ENCODE measurements at regions not wholly inside any gene's neighbourhood (a gene's known extent, or its start where the extent isn't known, plus 50 kb on each side); places are given as distances from the start of the nearest gene placed in this dataset.

- ChIA-PET CTCF (interaction anchor here (0.6 to 2.3 kb wide), 4 partner anchors 23 to 1016 kb away, joined by 3 to 7 read pairs (median 4); no protein-coding TSS in a partner anchor), POLR2A (interaction anchor here (1.1 kb wide), 1 partner anchor 195 kb away, joined by 4 read pairs; the partner anchor contains the start of gene BCL6)
- intact Hi-C loops (cut with micrococcal nuclease), result no loop called here
- Mint-ChIP-seq H3K4me1 (ENCODE audit: low read depth) (peaks cover 20% of the 10 kb centered on the region), H3K4me3 (no peak overlapping the region), H3K27ac (no peak overlapping the region), H3K27me3 (peaks cover 1% of the 10 kb centered on the region), H3K36me3 (no peaks in the 10 kb centered on the region), H3K9me3 (no peaks in the 10 kb centered on the region)
- no peak for DNase-seq
Measured at GRCh38 chr3:187939891-187940290, 194.6 kb upstream of the BCL6 start.

- POLR2A ChIA-PET, result interaction anchor here (1.2 to 1.4 kb wide), 2 partner anchors 14 to 15 kb away, joined by 3 read pairs; no protein-coding TSS in a partner anchor
- H3K9me3 Mint-ChIP-seq, result no peaks in the 10 kb centered on the region
- DNase-seq, result no peak
- no peak overlapping the region for H3K4me3 Mint-ChIP-seq
- peaks cover 6% of the 10 kb centered on the region for H3K4me1 Mint-ChIP-seq (ENCODE audit: low read depth)
- peaks cover 1% of the 10 kb centered on the region for H3K27me3 Mint-ChIP-seq
- no peaks in the 10 kb centered on the region for H3K36me3 Mint-ChIP-seq
- CTCF ChIA-PET, result interaction anchor here (0.7 to 2.3 kb wide), 3 partner anchors 28 to 707 kb away, joined by 3 to 7 read pairs (median 7); no protein-coding TSS in a partner anchor
- H3K27ac Mint-ChIP-seq, result no peak overlapping the region
- intact Hi-C loops (cut with micrococcal nuclease), result no loop called here
Measured at GRCh38 chr3:187941135-187941847, 196.0 kb upstream of the BCL6 start.

DNA sequence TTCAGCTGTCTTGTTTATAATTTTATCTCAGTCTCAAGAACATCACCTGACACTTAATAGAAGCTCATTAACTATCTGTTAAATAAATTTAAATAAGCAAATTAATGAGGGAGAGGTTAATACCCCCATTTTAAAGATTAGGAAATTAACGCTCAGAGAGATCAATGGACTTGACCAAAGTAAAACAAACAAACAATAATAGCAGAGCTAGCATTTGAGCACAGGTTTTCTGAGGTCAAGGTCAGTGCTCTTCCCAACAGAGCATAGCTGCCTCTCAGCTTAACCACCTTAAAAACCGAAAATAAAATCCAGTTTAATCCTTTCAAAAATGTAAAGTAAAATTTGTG, 196.6 kb upstream of the BCL6 start:
- H3K4me1 Mint-ChIP-seq (ENCODE audit: low read depth), result peaks cover 2% of the 10 kb centered on the region
- POLR2A ChIA-PET, result interaction anchor here (1.2 to 1.4 kb wide), 2 partner anchors 13 to 15 kb away, joined by 3 read pairs; no protein-coding TSS in a partner anchor
- H3K36me3 Mint-ChIP-seq, result no peaks in the 10 kb centered on the region
- CTCF ChIA-PET, result interaction anchor here (0.7 kb wide), 2 partner anchors 27 to 706 kb away, joined by 3 to 7 read pairs; no protein-coding TSS in a partner anchor
- intact Hi-C loops (cut with micrococcal nuclease), result no loop called here
- DNase-seq, result no peak
- peaks cover 1% of the 10 kb centered on the region for H3K27me3 Mint-ChIP-seq
- no peaks in the 10 kb centered on the region for H3K9me3 Mint-ChIP-seq
- no peak overlapping the region for H3K27ac Mint-ChIP-seq
- H3K4me3 Mint-ChIP-seq, result no peak overlapping the region

- DNase-seq, result no peak
- H3K9me3 Mint-ChIP-seq, result no peaks in the 10 kb centered on the region
- H3K27ac Mint-ChIP-seq, result no peak overlapping the region
- no peaks in the 10 kb centered on the region for H3K4me1 Mint-ChIP-seq (ENCODE audit: low read depth)
- H3K4me3 Mint-ChIP-seq, result no peak overlapping the region
- peaks cover 1% of the 10 kb centered on the region for H3K27me3 Mint-ChIP-seq
- ChIA-PET CTCF (interaction anchor here (0.9 kb wide), 1 partner anchor 1012 kb away, joined by 3 read pairs; no protein-coding TSS in a partner anchor), POLR2A (no interaction called here)
- intact Hi-C loops (cut with micrococcal nuclease), result no loop called here
- no peaks in the 10 kb centered on the region for H3K36me3 Mint-ChIP-seq
Measured at GRCh38 chr3:187942658-187943241, 197.5 kb upstream of the BCL6 start.

DNA sequence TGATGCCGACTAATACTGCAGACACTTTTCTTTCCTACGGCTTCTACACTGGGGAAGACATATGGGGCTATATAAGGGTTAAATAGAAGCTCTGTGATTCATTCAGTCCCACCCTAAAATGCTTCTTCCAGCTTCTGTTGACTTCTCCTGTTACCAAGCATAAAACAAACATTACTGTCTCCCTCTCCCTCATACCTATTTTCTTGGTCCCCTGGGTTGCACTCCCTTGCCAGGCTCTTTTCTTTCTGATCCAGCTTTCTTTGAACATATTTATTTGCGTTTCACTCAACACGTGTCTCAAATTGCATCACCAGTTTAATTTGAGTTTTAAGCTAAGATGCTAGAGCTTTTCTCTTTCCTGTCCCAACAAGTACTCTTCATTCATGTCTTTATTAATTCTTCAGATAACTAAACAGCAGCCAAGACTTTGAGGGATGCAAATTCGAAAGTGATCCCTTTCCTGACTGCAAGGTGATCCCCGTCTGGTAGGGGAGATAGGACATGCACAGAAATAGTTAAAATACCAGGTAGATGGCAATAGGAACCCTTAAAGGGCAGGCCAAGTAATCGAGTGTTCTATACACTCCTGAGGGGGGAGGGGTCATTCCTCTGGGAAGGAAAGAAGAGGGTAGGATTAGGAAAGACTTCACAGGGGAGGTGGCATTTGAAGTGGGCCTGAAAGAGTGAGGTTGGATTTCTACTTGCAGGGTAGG, 198.6 kb upstream of the BCL6 start:
- no peak overlapping the region for H3K4me3 Mint-ChIP-seq
- intact Hi-C loops (cut with micrococcal nuclease), result no loop called here
- no peak overlapping the region for H3K27ac Mint-ChIP-seq
- no peaks in the 10 kb centered on the region for H3K27me3 Mint-ChIP-seq
- no peaks in the 10 kb centered on the region for H3K4me1 Mint-ChIP-seq (ENCODE audit: low read depth)
- H3K36me3 Mint-ChIP-seq, result no peaks in the 10 kb centered on the region
- POLR2A ChIA-PET, result no interaction called here
- CTCF ChIA-PET, result interaction anchor here (0.9 kb wide), 1 partner anchor 1011 kb away, joined by 3 read pairs; no protein-coding TSS in a partner anchor
- DNase-seq, result no peak
- no peaks in the 10 kb centered on the region for H3K9me3 Mint-ChIP-seq

- intact Hi-C loops (cut with micrococcal nuclease), result no loop called here
- no peaks in the 10 kb centered on the region for H3K9me3 Mint-ChIP-seq
- H3K36me3 Mint-ChIP-seq, result no peaks in the 10 kb centered on the region
- no peak for DNase-seq
- ChIA-PET POLR2A (no interaction called here), CTCF (no interaction called here)
- no peak overlapping the region for H3K4me3 Mint-ChIP-seq
- H3K4me1 Mint-ChIP-seq (ENCODE audit: low read depth), result no peaks in the 10 kb centered on the region
- H3K27ac Mint-ChIP-seq, result no peak overlapping the region
- H3K27me3 Mint-ChIP-seq, result no peaks in the 10 kb centered on the region
Measured at GRCh38 chr3:187944390-187945179, 199.3 kb upstream of the BCL6 start.

- POLR2A ChIA-PET, result no interaction called here
Measured at GRCh38 chr3:187945374-187945773, 200.1 kb upstream of the BCL6 start.

GRCh38 chr3:187946163-187946691, 201.0 kb upstream of the BCL6 start:
- CTCF ChIA-PET, result interaction anchor here (1.1 to 1.2 kb wide), 2 partner anchors 10 to 206 kb away, joined by 3 to 5 read pairs; no protein-coding TSS in a partner anchor

More at GRCh38 chr3:187945374-187945773, 200.1 kb upstream of the BCL6 start:
- Mint-ChIP-seq H3K27me3 (no peaks in the 10 kb centered on the region), H3K36me3 (no peaks in the 10 kb centered on the region), H3K9me3 (no peaks in the 10 kb centered on the region), H3K4me3 (no peak overlapping the region), H3K27ac (no peak overlapping the region), H3K4me1 (ENCODE audit: low read depth) (no peaks in the 10 kb centered on the region)
- CTCF ChIA-PET, result no interaction called here
- intact Hi-C loops (cut with micrococcal nuclease), result no loop called here
- no peak for DNase-seq

DNA sequence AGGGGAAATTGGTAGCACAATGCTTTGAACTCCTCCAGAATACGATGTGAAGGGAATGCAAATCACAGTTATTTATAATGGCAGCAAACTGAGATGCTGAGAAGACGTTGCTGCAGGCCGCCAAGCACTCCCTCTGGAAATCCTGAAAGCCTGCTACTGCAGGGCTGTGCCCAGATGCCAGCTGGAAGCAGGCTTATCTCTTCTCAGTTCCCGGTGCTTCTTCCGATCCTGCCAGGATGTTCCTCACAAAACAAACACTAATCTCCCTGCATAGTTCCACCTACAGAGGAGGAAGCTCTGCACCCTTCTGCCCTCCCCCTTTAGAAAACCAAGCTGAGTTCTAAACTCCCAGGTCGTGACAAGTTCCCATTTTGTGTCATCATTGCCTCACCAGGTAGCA, 201.7 kb upstream of the BCL6 start:
- CTCF ChIA-PET, result interaction anchor here (1.1 to 1.2 kb wide), 2 partner anchors 9 to 207 kb away, joined by 3 to 5 read pairs; no protein-coding TSS in a partner anchor
- H3K9me3 Mint-ChIP-seq, result no peaks in the 10 kb centered on the region
- H3K27ac Mint-ChIP-seq, result no peak overlapping the region
- no peak for DNase-seq
- H3K27me3 Mint-ChIP-seq, result no peaks in the 10 kb centered on the region
- H3K4me3 Mint-ChIP-seq, result no peak overlapping the region
- POLR2A ChIA-PET, result no interaction called here
- peaks cover 6% of the 10 kb centered on the region for H3K4me1 Mint-ChIP-seq (ENCODE audit: low read depth)
- H3K36me3 Mint-ChIP-seq, result no peaks in the 10 kb centered on the region
- intact Hi-C loops (cut with micrococcal nuclease), result no loop called here

More at GRCh38 chr3:187946163-187946691, 201.0 kb upstream of the BCL6 start:
- H3K9me3 Mint-ChIP-seq, result no peaks in the 10 kb centered on the region
- no peaks in the 10 kb centered on the region for H3K27me3 Mint-ChIP-seq
- no peaks in the 10 kb centered on the region for H3K4me1 Mint-ChIP-seq (ENCODE audit: low read depth)
- H3K36me3 Mint-ChIP-seq, result no peaks in the 10 kb centered on the region
- intact Hi-C loops (cut with micrococcal nuclease), result no loop called here
- no peak overlapping the region for H3K4me3 Mint-ChIP-seq
- no peak overlapping the region for H3K27ac Mint-ChIP-seq
- POLR2A ChIA-PET, result interaction anchor here (0.6 kb wide), 1 partner anchor 185 kb away, joined by 3 read pairs; no protein-coding TSS in a partner anchor
- no peak for DNase-seq

DNA sequence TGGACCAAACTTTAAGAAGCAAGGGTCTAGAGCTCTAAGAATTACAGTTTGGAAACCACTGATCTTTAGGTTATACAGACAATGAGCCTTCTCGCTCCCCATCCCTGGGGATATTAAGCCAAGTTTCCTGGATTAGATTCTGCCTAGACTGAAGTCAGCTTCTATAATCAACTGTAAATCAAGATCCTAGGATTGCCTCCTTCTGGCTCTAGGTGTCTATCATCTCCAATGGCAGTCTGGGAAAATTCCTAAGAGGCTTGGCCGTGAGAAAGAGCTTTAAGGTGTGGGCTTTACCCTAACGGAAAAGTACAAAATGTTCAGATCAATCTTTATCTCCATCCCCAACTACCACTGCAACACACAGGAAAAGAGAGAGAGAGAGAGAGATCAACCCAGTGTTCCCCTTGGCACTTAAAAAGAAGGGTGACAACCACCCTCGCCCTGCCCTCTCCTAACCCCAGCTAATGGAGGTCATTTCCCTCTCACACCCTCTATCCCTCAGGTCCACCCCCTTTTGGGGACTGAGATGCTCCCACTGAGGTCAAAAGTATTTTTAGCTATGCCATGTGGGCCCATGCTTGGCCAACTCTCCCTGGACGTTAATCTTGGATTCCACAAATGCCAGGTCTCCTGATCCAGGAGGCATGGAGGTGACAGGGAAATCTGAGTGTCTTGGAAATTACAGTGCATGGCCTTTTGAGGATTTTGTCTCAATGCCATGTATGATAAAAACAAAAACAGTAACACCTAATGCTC, 202.8 kb upstream of the BCL6 start:
- ChIA-PET POLR2A (interaction anchor here (0.6 kb wide), 1 partner anchor 327 kb away, joined by 3 read pairs; no protein-coding TSS in a partner anchor), CTCF (no interaction called here)
- intact Hi-C loops (cut with micrococcal nuclease), result no loop called here
- H3K27me3 Mint-ChIP-seq, result no peaks in the 10 kb centered on the region
- no peak for DNase-seq
- H3K4me1 Mint-ChIP-seq (ENCODE audit: low read depth), result peaks cover 6% of the 10 kb centered on the region
- no peaks in the 10 kb centered on the region for H3K36me3 Mint-ChIP-seq
- no peaks in the 10 kb centered on the region for H3K9me3 Mint-ChIP-seq
- no peak overlapping the region for H3K4me3 Mint-ChIP-seq
- no peak overlapping the region for H3K27ac Mint-ChIP-seq
